HG02840 (cell line): ENCODE measurements at regions not wholly inside any gene's neighbourhood (a gene's known extent, or its start where the extent isn't known, plus 50 kb on each side); places are given as distances from the start of the nearest gene placed in this dataset.
A peak's percentile ranks its signal among the peaks of the same experiment; 100 is the strongest.

Experiments used
- ATAC-seq: cut with Tn5 transposase; IDR thresholded peaks from one replicate; pipeline ENCODE4 v1.9.1; 2021; ENCODE audit warnings: mild to moderate bottlenecking, moderate library complexity, moderate number of reproducible peaks; ENCODE audit not compliant: unreplicated experiment, low FRiP score

- no peak for ATAC-seq
Observed at GRCh38 chr2:129320288-129320687, 659.2 kb upstream of the RAB6C start.

DNA sequence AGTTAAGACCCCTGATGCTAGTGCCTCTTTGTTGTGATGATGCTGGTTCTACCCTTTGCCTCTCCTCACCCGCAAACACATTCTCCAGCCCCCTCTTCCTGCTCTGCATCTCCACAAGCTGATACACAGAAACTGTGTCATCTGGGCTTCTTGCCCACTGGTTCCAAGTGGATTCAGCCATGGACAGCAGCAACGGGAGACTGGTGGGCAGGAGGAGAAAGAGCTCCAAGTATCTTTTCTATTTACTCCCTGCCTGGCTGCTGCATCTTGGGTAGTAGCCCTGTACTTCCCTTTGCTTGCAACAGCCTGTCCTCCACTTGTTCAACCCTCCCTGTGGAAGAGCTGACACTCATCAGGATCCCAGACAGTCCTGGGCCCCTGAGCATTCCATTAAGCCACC lies 655.1 kb upstream of the RAB6C start:
- ATAC-seq, result no peak

- ATAC-seq, result no peak
Observed at GRCh38 chr2:129325151-129325550, 654.3 kb upstream of the RAB6C start.

DNA sequence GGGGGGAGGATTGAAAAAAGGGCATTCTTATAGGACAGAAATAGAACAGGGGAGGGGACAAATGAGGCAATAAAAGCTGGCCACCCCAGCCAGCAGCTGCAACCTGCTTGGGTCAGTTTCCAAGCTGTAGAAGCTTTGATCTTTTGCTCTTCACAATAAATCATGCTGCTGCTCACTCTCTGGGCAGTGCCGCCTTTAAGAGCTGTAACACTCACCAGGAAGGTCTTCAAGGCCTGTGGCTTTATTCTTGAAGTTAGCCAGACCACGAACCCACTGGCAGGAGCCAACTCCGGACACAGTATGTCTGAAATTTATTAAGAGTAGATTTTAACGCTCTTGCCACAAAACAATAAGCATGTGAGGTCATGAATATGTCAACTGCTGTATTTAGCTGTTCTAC lies 649.9 kb upstream of the RAB6C start:
- no peak for ATAC-seq

DNA sequence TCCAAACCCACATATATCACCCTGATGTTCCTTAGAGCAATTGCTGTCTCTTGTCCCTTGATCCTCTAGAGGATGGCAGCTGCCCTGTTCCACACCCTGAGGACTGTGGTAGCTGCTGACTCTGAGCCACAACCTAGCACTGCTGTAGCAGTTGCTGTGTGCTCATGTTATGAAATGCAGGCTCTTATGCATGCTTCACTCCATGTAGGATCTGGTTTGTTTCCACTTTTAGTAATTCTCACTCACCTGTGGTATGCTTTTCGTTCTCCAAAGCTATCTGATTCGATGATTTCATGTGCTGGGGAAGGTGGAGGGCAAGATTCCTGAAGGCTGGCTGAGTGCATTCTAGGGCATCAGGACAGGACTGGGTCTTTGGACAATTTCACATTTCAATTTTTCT lies 649.0 kb upstream of the RAB6C start:
- ATAC-seq, result no peak

- no peak for ATAC-seq
Observed at GRCh38 chr2:129331638-129332037, 647.8 kb upstream of the RAB6C start.

- no peak for ATAC-seq
Observed at GRCh38 chr2:129334128-129334527, 645.3 kb upstream of the RAB6C start.

- no peak for ATAC-seq
Observed at GRCh38 chr2:129334696-129335410, 644.6 kb upstream of the RAB6C start.

DNA sequence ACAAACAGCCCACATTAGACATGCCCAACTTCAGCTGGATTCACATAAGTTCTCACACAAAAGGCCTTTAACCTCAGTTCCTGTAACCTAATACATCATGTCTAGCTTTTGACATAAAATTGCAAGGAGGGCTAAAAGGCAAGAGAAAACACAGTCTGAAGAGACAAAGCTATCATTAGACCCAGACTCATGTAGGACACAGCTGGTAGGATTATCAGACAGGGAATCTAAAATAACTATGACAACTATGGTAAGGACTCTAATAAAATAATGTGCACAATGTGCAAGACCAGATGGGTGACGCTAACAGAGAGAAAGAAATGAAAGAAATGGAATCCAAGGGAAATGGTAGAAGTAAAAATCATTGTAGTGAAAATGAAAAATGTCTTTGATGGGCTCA lies 643.2 kb upstream of the RAB6C start:
- no peak for ATAC-seq

DNA sequence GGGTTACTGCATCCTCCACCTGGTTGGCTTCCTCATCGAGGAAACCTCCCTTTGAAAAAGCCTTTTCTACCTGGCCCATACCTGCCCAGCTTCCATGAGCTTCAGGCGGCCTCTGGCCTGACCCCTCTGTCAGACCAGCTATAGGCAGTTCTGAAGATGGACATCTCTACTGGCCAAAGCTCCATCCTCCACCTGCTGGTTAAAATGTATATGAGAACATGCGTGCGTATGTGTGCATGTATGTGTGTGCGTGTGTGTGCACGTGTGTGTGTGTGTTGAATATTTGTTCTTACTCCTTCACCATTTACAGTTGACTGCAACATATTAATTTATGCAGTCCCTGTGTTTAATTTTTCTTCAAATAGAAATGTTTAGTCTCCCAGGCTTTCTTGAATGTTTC lies 642.4 kb upstream of the RAB6C start:
- no peak for ATAC-seq

DNA sequence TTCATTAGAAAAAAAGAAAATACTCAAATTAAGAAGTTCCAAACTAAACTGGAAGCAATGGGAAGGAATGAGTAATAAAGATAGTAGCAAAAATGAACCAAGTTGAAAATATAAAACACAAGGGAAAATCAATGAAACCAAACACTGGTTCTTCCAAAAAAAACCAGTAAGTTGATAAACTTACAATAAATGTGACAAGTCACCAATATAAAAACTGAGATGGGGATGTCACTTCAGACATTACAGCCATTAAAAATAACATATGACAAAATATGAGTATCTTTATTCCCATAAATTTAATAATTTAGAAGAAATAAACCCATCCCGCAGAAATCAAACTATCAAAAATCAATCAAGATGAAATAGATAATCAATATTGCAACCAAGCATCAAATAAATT lies 633.9 kb upstream of the RAB6C start:
- no peak for ATAC-seq

GRCh38 chr2:129347486-129348217 lies 631.8 kb upstream of the RAB6C start:
- ATAC-seq, result peak; percentile 98

- ATAC-seq, result no peak
Observed at GRCh38 chr2:129354631-129355030, 624.8 kb upstream of the RAB6C start.

GRCh38 chr2:129361688-129362087 lies 617.8 kb upstream of the RAB6C start:
- ATAC-seq, result no peak

DNA sequence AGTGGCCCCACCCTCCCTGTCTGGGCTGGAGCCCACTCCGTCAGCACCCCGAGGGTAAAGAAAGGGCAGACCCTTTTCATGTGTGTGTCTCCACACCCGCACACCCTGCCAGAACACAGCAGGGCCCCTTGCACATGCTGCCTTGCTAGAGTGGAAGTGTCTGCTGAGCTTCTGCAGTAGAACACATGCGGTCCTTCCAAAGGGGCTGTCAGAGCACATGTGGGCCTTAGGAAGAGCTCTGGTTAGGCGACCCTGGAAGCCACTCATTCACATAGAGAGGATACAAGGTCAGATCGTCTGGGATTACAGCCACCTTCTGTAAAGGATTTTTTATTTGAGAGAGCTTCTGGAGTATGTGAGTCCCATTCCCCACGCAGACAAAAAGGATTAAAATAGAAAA lies 613.2 kb upstream of the RAB6C start:
- ATAC-seq, result no peak

DNA sequence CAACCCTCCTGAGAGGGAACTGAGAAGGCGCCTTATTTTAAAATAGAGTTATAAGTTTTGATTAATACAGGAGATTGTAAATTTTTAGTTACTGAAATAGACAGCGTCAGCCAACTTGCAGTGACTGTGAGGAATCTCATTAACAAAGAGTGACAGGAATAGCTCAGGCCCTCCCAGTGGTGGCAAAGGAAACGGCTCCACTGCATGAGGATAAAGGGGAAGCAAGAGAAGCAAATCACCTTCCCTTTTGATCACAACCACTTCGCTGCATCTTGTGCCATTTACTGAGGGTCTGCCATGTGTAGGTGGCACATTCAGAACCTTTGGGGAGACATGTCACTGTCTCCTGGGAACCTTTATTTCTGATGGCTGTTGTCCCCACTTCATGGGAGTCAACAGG lies 612.4 kb upstream of the RAB6C start:
- no peak for ATAC-seq

GRCh38 chr2:129369437-129369836 lies 610.0 kb upstream of the RAB6C start:
- no peak for ATAC-seq

GRCh38 chr2:129374452-129374851 lies 605.0 kb upstream of the RAB6C start:
- no peak for ATAC-seq

GRCh38 chr2:129375632-129376425 lies 603.6 kb upstream of the RAB6C start:
- no peak for ATAC-seq

- no peak for ATAC-seq
Observed at GRCh38 chr2:129376426-129377077, 602.9 kb upstream of the RAB6C start.

DNA sequence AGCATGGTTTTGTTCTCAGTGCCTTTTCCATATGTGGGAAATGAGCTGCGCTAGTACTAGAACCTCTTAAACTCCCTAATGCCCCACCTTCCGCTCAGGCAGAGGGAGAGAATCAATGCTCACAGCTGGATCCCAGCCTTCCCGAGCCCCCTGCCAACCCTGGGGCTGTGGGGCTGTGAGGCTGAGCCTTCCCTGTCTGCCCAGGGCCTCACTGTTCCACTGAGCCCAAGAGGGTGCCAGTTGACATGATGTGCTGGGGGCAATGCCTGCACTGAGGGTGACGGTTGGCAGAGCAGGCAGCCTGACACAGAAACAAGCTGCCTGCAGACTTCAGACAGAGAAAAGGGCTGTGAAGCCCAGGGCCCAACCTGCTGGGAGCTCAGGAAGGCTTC lies 602.4 kb upstream of the RAB6C start:
- ATAC-seq, result no peak
